BE2C (cell line): ENCODE measurements at regions not wholly inside any gene's neighbourhood (a gene's known extent, or its start where the extent isn't known, plus 50 kb on each side); places are given as distances from the start of the nearest gene placed in this dataset.

ENCODE experiments used
- DNase-seq: peaks from one replicate; pipeline ENCODE4 v3.0.0-alpha.2; 2020
- H3K27me3 ChIP-seq: fragments of 250-450 bp; sonication (Bioruptor Pico); 2 replicates; pipeline ENCODE4 v1.5.1; 2020; ENCODE audit warnings: mild to moderate bottlenecking
- H3K36me3 ChIP-seq: fragments of 250-450 bp; sonication (Bioruptor Pico); 2 replicates; pipeline ENCODE4 v1.5.1; 2020; ENCODE audit warnings: mild to moderate bottlenecking
- H3K4me1 ChIP-seq: fragments of 250-450 bp; sonication (Bioruptor Pico); 2 replicates; pipeline ENCODE4 v1.5.1; 2020
- H3K4me3 ChIP-seq: 2 replicates; pipeline ENCODE4 v1.5.1; 2011; ENCODE audit warnings: low read depth, low read length
- H3K9me3 ChIP-seq: fragments of 250-450 bp; sonication (Bioruptor Pico); 2 replicates; pipeline ENCODE4 v1.5.1; 2020
- TF ChIP-seq, protein P1 (sequence below): IDR thresholded peaks from 2 replicates; pipeline ENCODE4 v1.5.1; 2012; ENCODE audit warnings: mild to moderate bottlenecking, low read depth, low read length

DNA sequence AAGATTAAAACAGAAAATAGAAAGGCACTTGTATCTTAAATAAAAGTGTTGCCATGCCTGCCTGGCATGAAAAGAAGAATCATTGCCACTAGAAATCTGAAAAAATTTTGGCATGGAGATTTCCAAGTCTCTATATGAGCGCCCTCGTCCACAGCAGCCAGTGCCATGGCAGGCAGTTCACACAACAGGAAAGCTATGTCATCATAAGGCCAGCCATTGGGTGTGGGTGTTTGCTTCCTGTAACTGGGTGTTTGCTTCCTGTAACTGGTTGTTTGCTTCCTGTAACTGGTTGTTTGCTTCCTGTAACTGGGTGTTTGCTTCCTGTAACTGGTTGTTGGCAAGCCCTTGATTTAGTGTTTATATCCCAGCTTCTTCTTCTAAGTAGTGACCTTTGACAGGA is 446.7 kb downstream of the IRX1 start:
- Histone ChIP-seq H3K9me3 (no peaks in the 10 kb centered on the region; the same call in 1 of the 2 replicates), H3K36me3 (no peaks in the 10 kb centered on the region), H3K27me3 (no peaks in the 10 kb centered on the region), H3K4me3 (no peak overlapping the region), H3K4me1 (no peaks in the 10 kb centered on the region)
- TF ChIP-seq, protein P1, sequence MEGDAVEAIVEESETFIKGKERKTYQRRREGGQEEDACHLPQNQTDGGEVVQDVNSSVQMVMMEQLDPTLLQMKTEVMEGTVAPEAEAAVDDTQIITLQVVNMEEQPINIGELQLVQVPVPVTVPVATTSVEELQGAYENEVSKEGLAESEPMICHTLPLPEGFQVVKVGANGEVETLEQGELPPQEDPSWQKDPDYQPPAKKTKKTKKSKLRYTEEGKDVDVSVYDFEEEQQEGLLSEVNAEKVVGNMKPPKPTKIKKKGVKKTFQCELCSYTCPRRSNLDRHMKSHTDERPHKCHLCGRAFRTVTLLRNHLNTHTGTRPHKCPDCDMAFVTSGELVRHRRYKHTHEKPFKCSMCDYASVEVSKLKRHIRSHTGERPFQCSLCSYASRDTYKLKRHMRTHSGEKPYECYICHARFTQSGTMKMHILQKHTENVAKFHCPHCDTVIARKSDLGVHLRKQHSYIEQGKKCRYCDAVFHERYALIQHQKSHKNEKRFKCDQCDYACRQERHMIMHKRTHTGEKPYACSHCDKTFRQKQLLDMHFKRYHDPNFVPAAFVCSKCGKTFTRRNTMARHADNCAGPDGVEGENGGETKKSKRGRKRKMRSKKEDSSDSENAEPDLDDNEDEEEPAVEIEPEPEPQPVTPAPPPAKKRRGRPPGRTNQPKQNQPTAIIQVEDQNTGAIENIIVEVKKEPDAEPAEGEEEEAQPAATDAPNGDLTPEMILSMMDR, result no peak
- DNase-seq, result no peak

DNA sequence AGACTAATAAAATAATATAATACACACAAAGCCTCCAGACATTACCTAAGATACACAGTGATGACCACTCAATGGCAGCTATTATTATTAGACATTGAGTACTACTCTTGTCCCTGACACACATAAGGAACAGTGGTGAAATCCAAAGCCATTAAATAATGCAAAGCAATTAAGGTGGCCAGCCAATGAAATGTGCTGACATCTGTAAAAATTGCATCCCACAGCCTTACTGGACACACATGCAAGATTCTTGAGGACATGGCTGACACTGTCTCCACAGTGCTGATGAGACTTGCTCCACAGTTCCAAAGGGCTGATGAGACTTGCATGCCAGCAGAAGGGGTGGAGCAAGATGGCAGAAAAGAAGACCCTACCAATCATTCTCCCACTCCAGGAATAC is 447.5 kb downstream of the IRX1 start:
- no peaks in the 10 kb centered on the region for H3K36me3 ChIP-seq
- no peaks in the 10 kb centered on the region for H3K4me1 ChIP-seq
- H3K4me3 ChIP-seq, result no peak overlapping the region
- H3K27me3 ChIP-seq, result no peaks in the 10 kb centered on the region
- TF ChIP-seq, protein P1, result no peak
- DNase-seq, result no peak
- H3K9me3 ChIP-seq, result no peaks in the 10 kb centered on the region; the same call in 1 of the 2 replicates

DNA sequence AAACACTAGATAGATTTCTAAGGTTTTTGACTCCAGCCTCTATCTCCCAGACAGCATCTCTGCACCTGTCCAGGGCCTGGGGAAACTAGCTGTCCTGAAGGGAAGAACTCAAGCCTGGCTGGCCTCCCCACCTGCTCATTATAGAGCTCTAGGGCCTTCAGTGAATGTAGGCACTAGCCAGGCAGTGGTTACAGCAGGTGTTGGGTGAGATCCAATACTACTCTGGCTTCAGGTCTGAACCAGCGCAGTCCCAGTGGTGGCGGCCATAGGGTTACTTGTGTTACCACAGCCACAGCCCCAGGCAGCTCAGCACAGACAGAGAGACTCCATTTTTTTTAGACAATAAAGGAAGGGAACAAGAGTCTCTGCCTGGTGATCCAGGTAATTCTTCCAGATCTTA is 449.2 kb downstream of the IRX1 start:
- DNase-seq, result no peak
- Histone ChIP-seq H3K27me3 (no peaks in the 10 kb centered on the region), H3K36me3 (no peaks in the 10 kb centered on the region), H3K4me3 (no peak overlapping the region), H3K9me3 (no peaks in the 10 kb centered on the region; the same call in 1 of the 2 replicates), H3K4me1 (no peaks in the 10 kb centered on the region)
- TF ChIP-seq, protein P1, result no peak

DNA sequence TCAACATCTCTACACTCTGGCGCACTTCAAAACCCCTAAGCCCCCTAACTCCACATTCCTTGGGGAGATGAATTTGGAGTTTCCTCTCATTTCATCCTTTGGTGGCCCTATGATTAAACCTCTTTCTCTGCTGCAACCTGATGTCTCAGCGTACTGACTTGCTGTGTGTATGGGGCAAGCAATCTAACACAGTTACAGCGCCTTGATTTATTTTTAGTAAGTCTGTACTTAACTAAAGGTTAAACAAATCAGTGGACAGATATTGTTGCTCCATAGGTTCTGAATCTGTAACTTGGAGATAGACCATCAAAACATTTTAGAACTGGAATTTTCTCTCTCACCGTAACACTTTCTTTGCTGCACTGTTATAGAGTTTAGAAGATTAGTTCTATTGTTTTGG is 452.8 kb downstream of the IRX1 start:
- no peak for DNase-seq
- H3K9me3 ChIP-seq, result no peaks in the 10 kb centered on the region; the same call in 1 of the 2 replicates
- TF ChIP-seq, protein P1, result no peak
- H3K4me1 ChIP-seq, result no peaks in the 10 kb centered on the region
- H3K4me3 ChIP-seq, result no peak overlapping the region
- no peaks in the 10 kb centered on the region for H3K27me3 ChIP-seq
- H3K36me3 ChIP-seq, result no peaks in the 10 kb centered on the region

DNA sequence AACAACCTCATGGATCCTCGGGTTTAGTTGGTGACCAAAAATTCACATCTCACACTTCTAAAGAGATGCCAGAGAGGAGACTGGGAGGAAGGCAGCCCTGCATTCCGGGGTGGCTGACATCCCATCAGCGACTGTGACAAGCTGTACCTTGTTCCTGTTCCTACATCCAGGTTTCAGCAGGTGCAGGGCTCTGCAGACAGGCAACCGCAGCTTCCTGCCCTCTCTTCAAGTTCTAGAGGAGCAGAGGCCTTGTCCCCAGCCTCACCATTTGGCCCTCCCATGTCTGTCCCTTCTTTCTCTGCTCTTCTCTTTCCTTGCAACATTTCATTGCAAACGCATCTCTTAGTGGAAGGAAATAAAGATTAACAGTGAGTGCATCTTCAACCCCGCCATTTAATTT is 454.6 kb downstream of the IRX1 start:
- Histone ChIP-seq H3K27me3 (no peaks in the 10 kb centered on the region), H3K4me1 (no peaks in the 10 kb centered on the region), H3K36me3 (no peaks in the 10 kb centered on the region), H3K9me3 (no peaks in the 10 kb centered on the region), H3K4me3 (no peak overlapping the region)
- DNase-seq, result no peak
- TF ChIP-seq, protein P1, result no peak

DNA sequence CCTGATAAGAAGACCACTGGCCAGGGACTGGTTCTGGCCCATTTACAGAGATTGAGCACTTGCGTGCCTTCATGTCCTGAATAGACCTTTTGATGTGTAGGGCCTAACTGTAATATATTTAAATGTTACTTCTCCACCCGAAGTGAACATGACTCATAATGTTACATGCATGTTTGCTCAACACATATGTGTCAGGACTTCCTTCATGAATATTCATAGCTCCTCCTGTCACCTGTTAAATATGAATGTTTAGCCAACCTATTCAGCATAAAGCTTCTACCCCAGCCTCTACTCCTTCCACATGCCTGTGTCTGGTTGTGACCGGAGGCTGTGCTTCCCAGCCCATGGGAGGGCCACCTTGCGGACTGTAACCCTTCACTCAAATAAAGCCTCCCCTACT is 457.5 kb downstream of the IRX1 start:
- DNase-seq, result no peak
- Histone ChIP-seq H3K27me3 (no peaks in the 10 kb centered on the region), H3K36me3 (no peaks in the 10 kb centered on the region), H3K9me3 (no peaks in the 10 kb centered on the region), H3K4me3 (no peak overlapping the region), H3K4me1 (no peaks in the 10 kb centered on the region)
- TF ChIP-seq, protein P1, result no peak
